Esophagus squamous epithelium (tissue), 4 donors: ENCODE measurements at regions not wholly inside any gene's neighbourhood (a gene's known extent, or its start where the extent isn't known, plus 50 kb on each side); places are given as distances from the start of the nearest gene placed in this dataset.

Experiments used
- CTCF ChIP-seq, 6 experiments: fragments of 450-650 bp in 4 of 6; fragments of 200-600 bp in 2 of 6; sonication (generic) in 2 of 6; IDR thresholded peaks; one replicate each; pipeline ENCODE4 v1.5.1; 2016 to 2019; ENCODE audit warnings: antibody characterized with exemption in 6 of 6, mild to moderate bottlenecking in 4 of 6, moderate library complexity in 4 of 6
- POLR2A ChIP-seq, 4 donors: fragments of 450-650 bp; IDR thresholded peaks; one replicate each; pipeline ENCODE4 v1.6.1; 2017; ENCODE audit warnings: antibody characterized with exemption in 4 of 4, mild to moderate bottlenecking in 4 of 4, moderate library complexity in 3 of 4

GRCh38 chr5:57581222-57581621 lies 98.6 kb upstream of the ACTBL2 start:
- TF ChIP-seq CTCF (IDR thresholded peaks at IDR 0.05) = no peak
- no peak for TF ChIP-seq POLR2A (IDR thresholded peaks at IDR 0.05)
